ENCODE measurements at regions not wholly inside any gene's neighbourhood (a gene's known extent, or its start where the extent isn't known, plus 50 kb on each side); places are given as distances from the start of the nearest gene placed in this dataset.
A peak's percentile ranks its signal among the peaks of the same experiment; 100 is the strongest.

DNA sequence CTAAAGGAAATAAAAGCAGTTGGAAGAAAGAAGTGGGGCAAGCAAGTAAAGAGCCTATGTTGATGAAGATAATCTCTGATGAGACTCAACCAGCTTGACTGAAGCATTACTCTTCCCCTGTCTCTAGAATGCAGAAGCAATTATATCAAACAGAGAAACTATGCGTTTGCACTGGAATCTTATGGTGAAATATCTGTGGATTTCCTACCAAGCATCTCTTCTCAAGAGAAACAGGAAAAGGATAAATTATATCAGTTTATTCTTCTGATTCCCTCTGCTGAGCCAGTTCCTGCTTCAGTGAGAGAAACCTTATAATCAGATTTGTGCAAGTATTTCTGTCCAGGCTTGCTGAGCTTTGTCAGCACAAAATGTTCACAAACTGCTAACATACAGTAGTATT is 316.7 kb upstream of the SLC7A11 start:
- Histone ChIP-seq H3K27ac (no peak overlapping the region), H3K4me3 (no peak overlapping the region), H3K36me3 (replicated peaks in 1 of 2; ENCODE audit: insufficient read depth in 1 of 2, low read depth in 2 of 2) (no peaks in the 10 kb centered on the region), H3K27me3 (no peaks in the 10 kb centered on the region), H3K9me3 (no peaks in the 10 kb centered on the region), H3K4me1 (no peaks in the 10 kb centered on the region)
- DNase-seq (no peak), ATAC-seq (no peak)
- TF ChIP-seq POLR2A (IDR thresholded peaks at IDR 0.05) (no peak), CTCF (IDR thresholded peaks at IDR 0.05) (no peak)
- WGBS, 2 donors, result 73 to 79% methylated on average over 1 of the region's 1 CpG
- intact Hi-C loops (cut with DNase I), result no loop called here

- H3K4me1 ChIP-seq, result no peaks in the 10 kb centered on the region
- no peak overlapping the region for H3K4me3 ChIP-seq
- no peak overlapping the region for H3K27ac ChIP-seq
- H3K9me3 ChIP-seq, result no peaks in the 10 kb centered on the region
- TF ChIP-seq POLR2A (IDR thresholded peaks at IDR 0.05), result no peak
- TF ChIP-seq CTCF (IDR thresholded peaks at IDR 0.05), result peak in 5 of 7 experiments; percentile 6 to 36 (median 28)
- intact Hi-C loops (cut with DNase I), result no loop called here
- H3K27me3 ChIP-seq, result no peaks in the 10 kb centered on the region
- DNase-seq (peak; percentile 14 to 32 (median 30)), ATAC-seq (peak; percentile 47)
- WGBS, 2 donors, result 73 to 75% methylated on average over 1 of the region's 1 CpG
- H3K36me3 ChIP-seq (replicated peaks in 1 of 2; ENCODE audit: insufficient read depth in 1 of 2, low read depth in 2 of 2), result no peaks in the 10 kb centered on the region
These were observed 313.4 kb upstream of the SLC7A11 start for GRCh38 chr4:138555584-138555983.

DNA sequence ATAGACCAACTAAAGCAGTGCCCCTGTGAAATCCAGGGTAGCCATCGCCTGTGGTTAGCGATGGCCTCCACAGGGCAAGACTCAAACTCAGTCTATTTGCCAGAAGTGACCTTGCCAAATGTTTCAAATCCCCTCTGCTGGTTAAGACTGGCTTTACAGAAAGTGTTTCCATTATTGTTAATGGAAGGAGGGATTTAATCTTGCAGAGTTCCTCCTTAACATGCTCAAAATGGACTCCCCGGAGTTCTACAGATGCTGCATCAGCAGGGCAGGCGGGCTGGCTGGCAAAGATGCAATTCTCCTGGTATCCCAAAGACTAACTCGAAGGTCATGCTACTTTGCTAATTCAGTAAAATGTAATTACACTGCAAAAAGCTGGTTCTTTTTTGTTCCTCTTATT is 313.0 kb upstream of the SLC7A11 start:
- H3K4me1 ChIP-seq, result no peaks in the 10 kb centered on the region
- no peak for DNase-seq
- no peaks in the 10 kb centered on the region for H3K9me3 ChIP-seq
- intact Hi-C loops (cut with DNase I), result no loop called here
- ATAC-seq, result no peak
- no peaks in the 10 kb centered on the region for H3K36me3 ChIP-seq (replicated peaks in 1 of 2; ENCODE audit: insufficient read depth in 1 of 2, low read depth in 2 of 2)
- 87 to 91% methylated on average over 5 of the region's 5 CpGs for WGBS, 2 donors
- no peaks in the 10 kb centered on the region for H3K27me3 ChIP-seq
- H3K4me3 ChIP-seq, result no peak overlapping the region
- H3K27ac ChIP-seq, result no peak overlapping the region
- TF ChIP-seq CTCF (IDR thresholded peaks at IDR 0.05), result no peak
- no peak for TF ChIP-seq POLR2A (IDR thresholded peaks at IDR 0.05)

GRCh38 chr4:138553001-138553845 is 311.1 kb upstream of the SLC7A11 start:
- DNase-seq (no peak), ATAC-seq (no peak)
- H3K9me3 ChIP-seq, result no peaks in the 10 kb centered on the region
- intact Hi-C loops (cut with DNase I), result no loop called here
- H3K36me3 ChIP-seq (replicated peaks in 1 of 2; ENCODE audit: insufficient read depth in 1 of 2, low read depth in 2 of 2), result no peaks in the 10 kb centered on the region
- H3K4me3 ChIP-seq, result no peak overlapping the region
- H3K27ac ChIP-seq, result no peak overlapping the region
- TF ChIP-seq POLR2A (IDR thresholded peaks at IDR 0.05) (no peak), CTCF (IDR thresholded peaks at IDR 0.05) (no peak)
- WGBS, 2 donors, result 91 to 94% methylated on average over 34 to 39 of the region's 49 CpGs
- no peaks in the 10 kb centered on the region for H3K27me3 ChIP-seq
- no peaks in the 10 kb centered on the region for H3K4me1 ChIP-seq
